ENCODE measurements at regions not wholly inside any gene's neighbourhood (a gene's known extent, or its start where the extent isn't known, plus 50 kb on each side); places are given as distances from the start of the nearest gene placed in this dataset.

- DNase-seq (ENCODE audit: low spot score) (no peak), ATAC-seq (no peak)
- peaks cover 46% of the 10 kb centered on the region for H3K27me3 Mint-ChIP-seq (ENCODE audit: low read depth)
- ChIA-PET POLR2A (no interaction called here), CTCF (no interaction called here)
- no peak overlapping the region for H3K4me3 Mint-ChIP-seq
- no peaks in the 10 kb centered on the region for H3K9me3 Mint-ChIP-seq
- no peak for TF ChIP-seq FOXP1 (CRISPR knock-in tag; IDR thresholded peaks at IDR 0.05; ENCODE audit: borderline replicate concordance)
- no peak for TF ChIP-seq JAZF1 (CRISPR knock-in tag; IDR thresholded peaks at IDR 0.05)
- TF ChIP-seq NFYB (CRISPR knock-in tag; conservative IDR thresholded peaks at IDR 0.05; ENCODE audit: low read depth), result no peak
- no peak for TF ChIP-seq NR2C2 (CRISPR knock-in tag; IDR thresholded peaks at IDR 0.05)
- TF ChIP-seq IRF1 (CRISPR knock-in tag; IDR thresholded peaks at IDR 0.05), result no peak
- TF ChIP-seq NFE2L1 (CRISPR knock-in tag; IDR thresholded peaks at IDR 0.05), result no peak
- no peak for TF ChIP-seq NR3C1 (CRISPR knock-in tag; conservative IDR thresholded peaks at IDR 0.05; ENCODE audit: low read depth)
- H3K36me3 Mint-ChIP-seq, result no peaks in the 10 kb centered on the region
- no peak overlapping the region for H3K27ac Mint-ChIP-seq
- H3K4me1 Mint-ChIP-seq, result no peaks in the 10 kb centered on the region
These were observed 137.5 kb downstream of the FOXA2 start for GRCh38 chr20:22446613-22447446.

DNA sequence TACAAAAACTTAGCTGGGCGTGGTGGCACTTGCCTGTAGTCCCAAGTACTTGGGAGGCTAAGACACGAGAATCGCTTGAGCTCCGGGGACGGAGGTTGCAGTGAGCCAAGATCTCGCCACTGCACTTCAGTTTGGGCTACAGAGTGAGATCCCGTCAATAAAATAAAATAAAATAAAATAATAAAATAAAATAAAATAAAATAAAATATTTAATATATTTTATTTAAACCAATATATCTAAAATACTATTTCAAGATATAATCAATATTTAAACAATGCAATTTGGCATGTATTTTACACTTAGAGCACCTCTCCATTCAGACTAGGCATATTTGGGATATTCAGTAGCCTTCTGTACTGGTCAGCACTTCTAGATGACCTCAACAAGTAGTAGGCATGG, 142.1 kb downstream of the FOXA2 start:
- H3K9me3 Mint-ChIP-seq, result no peaks in the 10 kb centered on the region
- DNase-seq (ENCODE audit: low spot score) (no peak), ATAC-seq (no peak)
- TF ChIP-seq OVOL2 (CRISPR knock-in tag; IDR thresholded peaks at IDR 0.05; ENCODE audit: borderline replicate concordance) (no peak), HMGA2 (CRISPR knock-in tag; IDR thresholded peaks at IDR 0.05) (peak; percentile 98)
- H3K27ac Mint-ChIP-seq, result no peak overlapping the region
- CTCF ChIA-PET, result interaction anchor here (3.1 kb wide), 1 partner anchor 11 kb away, joined by 8 read pairs; no protein-coding TSS in a partner anchor
- peaks cover 22% of the 10 kb centered on the region for H3K27me3 Mint-ChIP-seq (ENCODE audit: low read depth)
- POLR2A ChIA-PET, result no interaction called here
- no peak overlapping the region for H3K4me3 Mint-ChIP-seq
- H3K4me1 Mint-ChIP-seq, result peaks cover 6% of the 10 kb centered on the region
- no peaks in the 10 kb centered on the region for H3K36me3 Mint-ChIP-seq

DNA sequence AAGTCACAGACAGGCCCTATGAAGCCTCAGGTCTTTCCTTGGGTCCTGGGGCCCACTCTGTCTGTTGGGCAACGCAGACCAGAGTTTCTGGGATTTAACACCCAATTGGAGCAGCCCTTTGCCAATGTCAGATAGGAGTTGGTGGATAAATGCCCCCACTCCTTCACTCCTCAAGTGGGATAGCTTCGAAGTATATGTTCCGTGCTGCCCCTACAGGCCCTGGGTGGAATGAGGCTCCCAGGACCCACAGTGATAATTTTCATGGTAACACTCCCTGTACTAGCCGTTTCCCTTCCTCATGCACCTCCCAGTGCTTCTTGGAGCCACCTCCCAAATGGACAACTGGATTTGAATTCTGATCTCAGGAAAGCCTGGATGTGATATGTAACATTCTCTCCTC, 145.4 kb downstream of the FOXA2 start:
- peak; percentile 48 for DNase-seq (ENCODE audit: low spot score)
- H3K4me3 Mint-ChIP-seq, result no peak overlapping the region
- no peak overlapping the region for H3K27ac Mint-ChIP-seq
- peaks cover 34% of the 10 kb centered on the region for H3K27me3 Mint-ChIP-seq (ENCODE audit: low read depth)
- ChIA-PET POLR2A (interaction anchor here (1.0 to 1.1 kb wide), 2 partner anchors 14 to 36 kb away, joined by 3 to 6 read pairs; no protein-coding TSS in a partner anchor), CTCF (interaction anchor here (0.9 to 1.8 kb wide), 11 partner anchors 10 to 246 kb away, joined by 3 to 9 read pairs (median 4); no protein-coding TSS in a partner anchor)
- ATAC-seq, result peak; percentile 94
- TF ChIP-seq ESRRA (CRISPR knock-in tag; IDR thresholded peaks at IDR 0.05; ENCODE audit: borderline replicate concordance), result no peak
- TF ChIP-seq KAT7 (CRISPR knock-in tag; IDR thresholded peaks at IDR 0.05; ENCODE audit: borderline replicate concordance), result no peak
- no peak for TF ChIP-seq CBFB (CRISPR knock-in tag; IDR thresholded peaks at IDR 0.05; ENCODE audit: low read depth)
- TF ChIP-seq, protein P1, sequence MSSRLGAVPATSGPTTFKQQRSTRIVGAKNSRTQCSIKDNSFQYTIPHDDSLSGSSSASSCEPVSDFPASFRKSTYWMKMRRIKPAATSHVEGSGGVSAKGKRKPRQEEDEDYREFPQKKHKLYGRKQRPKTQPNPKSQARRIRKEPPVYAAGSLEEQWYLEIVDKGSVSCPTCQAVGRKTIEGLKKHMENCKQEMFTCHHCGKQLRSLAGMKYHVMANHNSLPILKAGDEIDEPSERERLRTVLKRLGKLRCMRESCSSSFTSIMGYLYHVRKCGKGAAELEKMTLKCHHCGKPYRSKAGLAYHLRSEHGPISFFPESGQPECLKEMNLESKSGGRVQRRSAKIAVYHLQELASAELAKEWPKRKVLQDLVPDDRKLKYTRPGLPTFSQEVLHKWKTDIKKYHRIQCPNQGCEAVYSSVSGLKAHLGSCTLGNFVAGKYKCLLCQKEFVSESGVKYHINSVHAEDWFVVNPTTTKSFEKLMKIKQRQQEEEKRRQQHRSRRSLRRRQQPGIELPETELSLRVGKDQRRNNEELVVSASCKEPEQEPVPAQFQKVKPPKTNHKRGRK (CRISPR knock-in tag; IDR thresholded peaks at IDR 0.05; ENCODE audit: borderline replicate concordance), result no peak
- no peak for TF ChIP-seq MXD4 (CRISPR knock-in tag; IDR thresholded peaks at IDR 0.05; ENCODE audit: borderline replicate concordance)
- no peak for TF ChIP-seq MAX (CRISPR knock-in tag; IDR thresholded peaks at IDR 0.05)
- no peak for TF ChIP-seq FOXP1 (CRISPR knock-in tag; IDR thresholded peaks at IDR 0.05; ENCODE audit: borderline replicate concordance)
- TF ChIP-seq, protein P2, sequence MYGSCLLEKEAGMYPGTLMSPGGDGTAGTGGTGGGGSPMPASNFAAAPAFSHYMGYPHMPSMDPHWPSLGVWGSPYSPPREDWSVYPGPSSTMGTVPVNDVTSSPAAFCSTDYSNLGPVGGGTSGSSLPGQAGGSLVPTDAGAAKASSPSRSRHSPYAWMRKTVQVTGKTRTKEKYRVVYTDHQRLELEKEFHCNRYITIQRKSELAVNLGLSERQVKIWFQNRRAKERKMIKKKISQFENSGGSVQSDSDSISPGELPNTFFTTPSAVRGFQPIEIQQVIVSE (CRISPR knock-in tag; IDR thresholded peaks at IDR 0.05; ENCODE audit: borderline replicate concordance), result no peak
- no peak for TF ChIP-seq FOXK1 (CRISPR knock-in tag; IDR thresholded peaks at IDR 0.05)
- no peak for TF ChIP-seq ZNF219 (CRISPR knock-in tag; IDR thresholded peaks at IDR 0.05; ENCODE audit: borderline replicate concordance)
- no peak for TF ChIP-seq ZBTB21 (CRISPR knock-in tag; IDR thresholded peaks at IDR 0.05; ENCODE audit: borderline replicate concordance)
- no peaks in the 10 kb centered on the region for H3K36me3 Mint-ChIP-seq
- peaks cover 6% of the 10 kb centered on the region for H3K4me1 Mint-ChIP-seq
- H3K9me3 Mint-ChIP-seq, result no peaks in the 10 kb centered on the region
